Panc1 (cell line): ENCODE measurements at regions not wholly inside any gene's neighbourhood (a gene's known extent, or its start where the extent isn't known, plus 50 kb on each side); places are given as distances from the start of the nearest gene placed in this dataset.

ENCODE experiments used
- CTCF ChIP-seq: fragments of 450-650 bp; IDR thresholded peaks from 2 replicates; pipeline ENCODE4 v1.5.1; 2017; ENCODE audit warnings: mild to moderate bottlenecking
- POLR2AphosphoS5 ChIP-seq: IDR thresholded peaks from 2 replicates; pipeline ENCODE4 v1.6.1; 2012; ENCODE audit warnings: mild to moderate bottlenecking, low read depth, low read length, moderate library complexity
- REST ChIP-seq, 2 experiments: IDR thresholded peaks; 2 replicates each; pipeline ENCODE4 v1.6.1; 2011 to 2012; ENCODE audit warnings: low read depth in 2 of 2, control low read depth in 1 of 2, low read length in 1 of 2, mild to moderate bottlenecking in 1 of 2, moderate library complexity in 1 of 2; ENCODE audit not compliant: insufficient read depth in 1 of 2
- TCF7L2 ChIP-seq: IDR thresholded peaks from 2 replicates; pipeline ENCODE4 v1.6.1; 2011; ENCODE audit warnings: mild to moderate bottlenecking, low read depth, low read length, inconsistent platforms

GRCh38 chr1:70659891-70660290 lies 248.8 kb downstream of the CTH start:
- TF ChIP-seq CTCF (no peak), POLR2AphosphoS5 (no peak), REST (IDR thresholded peaks at IDR 0.05; ENCODE audit: insufficient read depth in 1 of 2, low read depth in 2 of 2, low read length in 1 of 2) (no peak), TCF7L2 (no peak)
